Natural killer cell treated with Interleukin-12 subunit alpha and Interleukin-12 subunit beta and Interleukin-15 and Interleukin-18, amount 100 ng/mL, for 72 hours (primary cell): ENCODE measurements at regions not wholly inside any gene's neighbourhood (a gene's known extent, or its start where the extent isn't known, plus 50 kb on each side); places are given as distances from the start of the nearest gene placed in this dataset.
"Not testable (repeated sequence)": the region's sequence is repeated elsewhere in the genome, so short reads cannot be mapped to it uniquely, and the experiment has no call there.

Experiments used
- ATAC-seq, 2 donors: fragments of 150-1000 bp; cut with Tn5 transposase in 1 of 2; sonication (Bioruptor Pico), chemical (Tn5 transposase) in 1 of 2; 2 replicates each; pipeline ENCODE4 v1.10.0; 2021
- DNase-seq: peaks from one replicate; pipeline ENCODE4 v3.0.0; 2022; ENCODE audit warnings: low spot score
- H3K27ac Mint-ChIP-seq, 2 donors: 1 replicate in 1 of 2; 2 replicates in 1 of 2; pipeline ENCODE4 v1.8.0; 2022; ENCODE audit warnings: mixed read lengths in 2 of 2, mild to moderate bottlenecking in 1 of 2, moderate library complexity in 1 of 2
- H3K27me3 Mint-ChIP-seq, 2 donors: 1 replicate in 1 of 2; 2 replicates in 1 of 2; pipeline ENCODE4 v1.8.0; 2022; ENCODE audit warnings: mixed read lengths in 2 of 2
- H3K36me3 Mint-ChIP-seq: one replicate; pipeline ENCODE4 v1.8.0; 2022; ENCODE audit warnings: mixed read lengths
- H3K4me1 Mint-ChIP-seq, 2 donors: 1 replicate in 1 of 2; 2 replicates in 1 of 2; pipeline ENCODE4 v1.8.0; 2022; ENCODE audit warnings: low read depth in 2 of 2, mixed read lengths in 2 of 2, mild to moderate bottlenecking in 1 of 2
- H3K4me3 Mint-ChIP-seq: one replicate; pipeline ENCODE4 v1.8.0; 2022; ENCODE audit warnings: mixed read lengths
- H3K9me3 Mint-ChIP-seq: 2 replicates; pipeline ENCODE4 v1.8.0; 2022; ENCODE audit warnings: mixed read lengths

DNA sequence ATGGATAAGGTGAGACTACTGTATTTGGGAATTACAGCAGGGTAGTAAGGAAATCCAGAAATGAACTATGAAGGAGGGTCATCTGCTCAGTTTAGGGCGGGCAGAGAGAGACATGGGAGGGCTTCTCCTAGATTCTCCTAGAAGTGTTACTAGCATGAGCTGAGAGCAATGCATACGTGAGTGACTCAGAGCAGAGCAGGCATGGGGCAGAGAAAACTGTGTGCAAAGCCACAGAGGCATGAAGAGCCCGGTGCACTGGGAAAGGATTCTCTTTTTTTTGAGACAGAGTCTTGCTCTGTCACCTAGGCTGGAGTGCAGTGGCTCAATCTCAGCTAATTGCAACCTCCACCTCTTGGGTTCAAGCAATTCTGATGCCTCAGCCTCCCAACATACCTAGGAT, 116.2 kb downstream of the SOCS6 start:
- Mint-ChIP-seq H3K4me3 (no peak overlapping the region), H3K27ac (no peak overlapping the region), H3K36me3 (no peaks in the 10 kb centered on the region), H3K9me3 (no peaks in the 10 kb centered on the region), H3K4me1 (no peaks in the 10 kb centered on the region), H3K27me3 (peaks cover 0 to 7% of the 10 kb centered on the region in 2 donors)
- no peak for ATAC-seq
- DNase-seq: no peak

DNA sequence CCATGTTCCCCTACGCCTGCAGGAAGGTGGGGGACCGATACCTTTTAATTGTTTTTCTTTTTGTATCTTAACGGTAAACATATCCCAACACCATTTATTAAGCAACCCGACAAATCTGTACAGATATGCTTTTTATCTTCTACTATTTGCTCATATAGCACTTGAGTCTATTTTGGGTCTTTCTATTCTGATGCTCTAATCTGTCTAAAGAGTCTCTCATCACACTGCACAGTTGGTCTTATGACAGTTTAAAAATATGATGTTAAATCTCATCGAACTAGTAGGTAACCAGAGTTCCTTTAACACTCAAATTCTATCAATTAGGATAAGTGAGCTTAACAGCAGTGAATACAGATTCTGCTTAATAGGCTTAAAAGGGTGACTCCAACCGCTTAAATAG, 111.6 kb downstream of the SOCS6 start:
- peaks cover 0 to 6% of the 10 kb centered on the region in 2 donors for H3K27me3 Mint-ChIP-seq
- DNase-seq (no peak), ATAC-seq (no peak)
- no peaks in the 10 kb centered on the region for H3K4me1 Mint-ChIP-seq
- no peak overlapping the region for H3K27ac Mint-ChIP-seq
- no peaks in the 10 kb centered on the region for H3K9me3 Mint-ChIP-seq
- no peak overlapping the region for H3K4me3 Mint-ChIP-seq
- no peaks in the 10 kb centered on the region for H3K36me3 Mint-ChIP-seq

DNA sequence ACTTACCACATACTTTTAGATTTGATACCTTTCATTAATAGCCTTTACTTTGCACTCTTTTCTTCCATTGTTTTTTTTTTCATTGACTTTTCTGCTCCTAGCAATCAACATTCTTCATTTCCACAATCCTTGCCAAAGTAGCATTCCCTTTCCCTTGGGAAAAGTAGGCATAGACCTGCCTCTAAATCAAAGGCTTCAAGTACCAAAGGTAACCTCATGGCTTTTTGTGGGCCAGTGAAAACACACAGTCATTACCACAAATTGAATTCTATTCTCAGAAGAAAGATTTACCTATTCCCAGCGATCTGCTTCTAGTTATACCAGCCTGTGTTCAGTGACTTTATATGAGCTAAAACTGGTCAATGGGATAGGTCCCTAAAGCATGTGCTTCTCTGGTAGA, 109.2 kb downstream of the SOCS6 start:
- no peak for DNase-seq
- Mint-ChIP-seq H3K4me3 (no peak overlapping the region), H3K4me1 (no peaks in the 10 kb centered on the region), H3K36me3 (no peaks in the 10 kb centered on the region), H3K27ac (no peak overlapping the region), H3K9me3 (no peaks in the 10 kb centered on the region), H3K27me3 (peaks cover 0 to 6% of the 10 kb centered on the region in 2 donors)
- ATAC-seq: no peak

DNA sequence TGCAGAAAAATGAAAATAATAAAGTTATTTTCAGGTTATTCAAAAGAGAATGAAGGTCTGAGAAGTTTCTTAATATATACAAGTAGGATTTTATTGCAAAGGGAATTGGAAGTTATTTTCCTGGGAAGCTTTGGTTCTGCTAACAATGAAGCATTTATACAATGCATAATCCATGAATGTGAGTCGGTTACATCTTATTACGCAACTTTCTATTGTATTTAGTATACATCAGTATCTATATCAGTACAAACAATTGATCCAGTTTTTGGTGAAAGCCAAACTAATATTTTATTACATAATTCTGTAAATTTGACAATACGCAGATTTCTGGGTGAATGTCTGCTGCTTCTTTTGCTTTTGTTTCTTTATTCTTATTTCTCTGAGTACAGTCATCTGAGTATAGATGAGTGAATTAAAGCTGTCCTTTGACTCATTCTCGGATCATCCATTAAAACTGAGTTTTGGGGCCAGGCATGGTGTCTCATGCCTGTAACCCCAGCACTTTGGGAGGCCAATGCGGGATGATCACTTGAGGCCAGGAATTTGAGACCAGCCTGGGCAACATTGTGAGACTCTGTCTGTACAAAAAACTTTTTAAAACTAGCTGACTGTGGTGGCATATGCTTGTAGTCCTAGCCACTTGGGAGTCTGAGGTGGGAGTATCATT, 108.5 kb downstream of the SOCS6 start:
- H3K4me1 Mint-ChIP-seq: no peaks in the 10 kb centered on the region
- H3K36me3 Mint-ChIP-seq: no peaks in the 10 kb centered on the region
- no peak overlapping the region for H3K27ac Mint-ChIP-seq
- H3K9me3 Mint-ChIP-seq: no peaks in the 10 kb centered on the region
- ATAC-seq (no peak), DNase-seq (no peak)
- H3K4me3 Mint-ChIP-seq: no peak overlapping the region
- H3K27me3 Mint-ChIP-seq: peaks cover 6 to 7% of the 10 kb centered on the region in 2 donors

DNA sequence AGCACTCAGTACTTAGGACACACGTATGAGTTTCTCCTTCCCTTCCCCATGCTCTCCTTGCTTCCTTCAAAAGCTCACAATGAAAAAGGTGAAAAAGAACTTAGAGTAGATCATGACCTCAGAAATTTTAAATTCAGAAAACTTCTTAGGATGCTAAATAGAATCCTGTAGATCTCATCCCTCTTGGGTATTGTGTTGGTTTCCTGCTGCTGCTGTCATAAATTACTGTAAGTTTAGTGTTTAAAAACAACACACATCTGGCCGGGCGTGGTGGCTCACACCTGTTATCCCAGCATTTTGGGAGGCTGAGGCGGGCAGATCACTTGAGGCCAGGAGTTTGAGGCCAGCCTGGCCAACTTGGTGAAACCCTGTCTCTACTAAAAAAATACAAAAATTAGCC, 106.9 kb downstream of the SOCS6 start:
- H3K36me3 Mint-ChIP-seq, DNase-seq, H3K27ac Mint-ChIP-seq, ATAC-seq, H3K4me3 Mint-ChIP-seq, H3K4me1 Mint-ChIP-seq, H3K27me3 Mint-ChIP-seq, H3K9me3 Mint-ChIP-seq: not testable (repeated sequence)

DNA sequence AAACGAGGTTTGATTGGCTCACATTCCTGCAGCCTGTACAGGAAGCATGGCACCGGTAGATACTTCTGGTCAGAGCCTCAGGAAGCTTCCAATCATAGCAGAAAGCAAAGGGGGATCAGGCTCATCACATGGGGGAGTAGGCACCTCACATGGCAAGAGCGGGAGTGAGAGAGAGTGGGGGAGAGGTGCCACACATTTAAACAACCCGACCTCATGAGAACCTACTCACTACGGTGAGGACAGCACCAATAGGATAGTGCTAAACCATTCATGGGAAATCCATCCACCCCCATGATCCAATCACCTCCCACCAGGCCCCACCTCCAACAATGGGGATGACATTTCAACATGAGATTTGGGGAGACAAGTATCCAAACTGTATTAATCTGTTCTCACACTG, 105.8 kb downstream of the SOCS6 start:
- no peaks in the 10 kb centered on the region for H3K9me3 Mint-ChIP-seq
- no peaks in the 10 kb centered on the region for H3K4me1 Mint-ChIP-seq
- H3K36me3 Mint-ChIP-seq: no peaks in the 10 kb centered on the region
- H3K4me3 Mint-ChIP-seq: no peak overlapping the region
- no peak for ATAC-seq
- no peak for DNase-seq
- H3K27ac Mint-ChIP-seq: no peak overlapping the region
- peaks cover 5 to 6% of the 10 kb centered on the region in 2 donors for H3K27me3 Mint-ChIP-seq

DNA sequence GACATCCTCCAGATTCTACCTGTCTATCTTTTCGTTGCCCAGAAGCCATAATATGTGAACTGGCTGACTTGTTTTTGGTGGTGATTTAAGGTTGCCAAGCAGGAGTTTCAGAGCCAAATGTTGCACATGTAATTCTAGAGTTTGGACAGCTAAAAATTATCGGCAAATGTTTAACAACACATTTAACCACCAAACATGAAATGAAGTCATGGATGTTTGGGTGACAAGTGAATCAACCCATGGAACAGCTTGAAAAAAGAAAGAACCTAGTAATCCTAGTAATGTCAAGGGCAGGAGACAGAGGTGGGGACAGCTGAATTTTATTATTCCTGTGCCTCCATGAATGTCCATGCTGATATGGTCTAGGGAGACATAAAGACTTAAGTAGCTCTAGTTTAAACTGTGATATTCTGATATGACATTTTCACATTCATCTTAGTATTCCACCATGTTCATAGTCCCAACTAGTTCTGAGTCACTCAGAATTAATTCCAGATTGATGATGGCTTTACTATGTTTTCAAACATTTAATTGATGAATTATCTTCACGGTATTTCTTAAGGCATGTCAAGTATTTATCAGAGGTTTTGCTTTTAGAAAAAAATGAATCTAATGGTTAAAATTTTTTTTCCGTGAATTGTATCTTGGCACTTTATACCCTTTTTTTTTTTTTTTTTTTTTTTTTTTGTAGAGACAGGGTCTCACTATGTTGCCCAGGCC, 101.7 kb downstream of the SOCS6 start:
- peaks cover 3 to 6% of the 10 kb centered on the region in 2 donors for H3K27me3 Mint-ChIP-seq

DNA sequence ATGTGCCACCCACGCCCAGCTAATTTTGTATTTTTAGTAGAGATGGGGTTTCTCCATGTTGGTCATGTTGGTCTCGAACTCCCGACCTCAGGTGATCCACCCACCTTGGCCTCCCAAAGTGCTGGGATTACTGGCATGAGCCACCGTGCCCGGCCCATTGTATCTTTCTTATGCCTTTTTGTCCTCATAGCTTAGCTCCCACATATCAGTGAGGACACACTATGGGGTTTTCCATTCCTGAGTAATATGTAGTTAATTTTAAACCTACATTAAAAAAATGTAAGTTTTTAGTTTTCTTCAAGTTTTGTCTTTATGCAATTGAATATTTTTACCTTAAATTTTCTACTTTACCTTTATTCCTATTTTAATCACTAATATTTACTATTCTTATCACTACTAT, 100.2 kb downstream of the SOCS6 start:
- H3K4me3 Mint-ChIP-seq, H3K4me1 Mint-ChIP-seq, H3K27ac Mint-ChIP-seq, ATAC-seq, H3K36me3 Mint-ChIP-seq, H3K27me3 Mint-ChIP-seq, DNase-seq, H3K9me3 Mint-ChIP-seq: not testable (repeated sequence)

More for the DNA sequence above, 101.7 kb downstream of the SOCS6 start:
- DNase-seq: no peak
- Mint-ChIP-seq H3K36me3 (no peaks in the 10 kb centered on the region), H3K4me1 (no peaks in the 10 kb centered on the region), H3K27ac (no peak overlapping the region), H3K4me3 (no peak overlapping the region), H3K9me3 (no peaks in the 10 kb centered on the region)
- no peak for ATAC-seq

DNA sequence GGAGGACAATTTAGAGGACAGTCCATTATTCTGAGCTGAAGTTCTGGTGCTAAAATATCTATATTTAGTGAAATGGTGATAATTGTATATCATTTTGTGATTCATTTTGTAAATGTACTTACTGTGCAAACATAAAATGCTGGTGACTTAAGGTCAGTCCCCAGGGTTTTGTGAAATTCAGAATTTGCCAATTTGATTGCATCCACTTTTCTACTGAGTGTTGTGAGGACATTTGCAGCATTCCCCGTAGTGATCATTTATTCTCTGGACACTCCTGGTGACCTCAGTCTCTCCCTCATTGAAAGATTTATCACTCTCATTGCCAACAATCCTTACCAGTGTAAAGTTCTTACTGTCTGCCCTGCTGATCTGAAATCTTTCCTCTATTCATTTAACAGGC, 98.2 kb downstream of the SOCS6 start:
- Mint-ChIP-seq H3K27ac (no peak overlapping the region), H3K36me3 (no peaks in the 10 kb centered on the region)
- no peak for ATAC-seq

DNA sequence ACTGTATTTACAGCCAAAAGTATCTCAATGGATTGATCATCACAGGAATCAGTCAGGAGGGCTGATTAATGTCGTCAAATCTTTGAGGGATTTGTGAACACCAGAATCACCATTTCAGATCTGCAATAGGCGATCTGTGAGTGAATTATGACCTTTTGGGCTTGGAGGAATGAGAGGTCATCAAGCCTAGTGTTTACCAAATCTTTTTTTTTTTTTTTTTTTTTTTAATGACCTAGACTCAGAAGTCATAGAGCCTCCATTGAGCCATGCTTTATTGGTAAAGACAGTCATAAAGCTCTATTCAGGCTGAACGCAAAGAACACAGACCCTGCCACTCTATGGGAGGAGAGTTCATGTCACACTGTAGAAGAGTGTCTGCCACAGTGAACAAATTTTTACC, 97.7 kb downstream of the SOCS6 start:
- Mint-ChIP-seq H3K4me1 (peaks cover 0 to 4% of the 10 kb centered on the region in 2 donors), H3K27me3 (peaks cover 0 to 6% of the 10 kb centered on the region in 2 donors), H3K27ac (no peak overlapping the region), H3K36me3 (no peaks in the 10 kb centered on the region), H3K9me3 (peaks cover 2% of the 10 kb centered on the region), H3K4me3 (no peak overlapping the region)
- ATAC-seq: no peak
- DNase-seq: no peak

More for the DNA sequence above, 98.2 kb downstream of the SOCS6 start:
- H3K9me3 Mint-ChIP-seq: no peaks in the 10 kb centered on the region
- DNase-seq: no peak
- peaks cover 0 to 1% of the 10 kb centered on the region in 2 donors for H3K27me3 Mint-ChIP-seq
- no peak overlapping the region for H3K4me3 Mint-ChIP-seq
- peaks cover 0 to under 1% of the 10 kb centered on the region in 2 donors for H3K4me1 Mint-ChIP-seq

DNA sequence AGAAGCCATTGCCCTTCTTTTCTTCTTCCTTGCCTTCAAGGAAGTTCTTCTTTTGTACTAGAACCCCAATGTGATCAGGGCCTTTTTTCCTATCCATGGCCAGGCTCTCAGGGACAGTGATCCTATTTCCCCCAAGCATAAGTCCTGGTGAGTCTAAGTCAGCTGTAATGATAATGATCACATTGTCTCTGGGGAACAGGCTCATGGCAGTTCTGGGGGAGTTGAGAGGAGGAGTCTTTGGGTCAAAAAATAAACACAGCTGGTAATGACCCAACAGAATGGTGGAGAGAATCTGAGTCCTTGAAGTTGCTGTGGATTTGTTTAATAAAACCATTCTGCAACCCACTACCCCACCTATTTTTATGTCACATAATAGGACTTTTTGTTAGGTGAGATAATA, 96.6 kb downstream of the SOCS6 start:
- H3K9me3 Mint-ChIP-seq: peaks cover 3% of the 10 kb centered on the region
- no peak for ATAC-seq

DNA sequence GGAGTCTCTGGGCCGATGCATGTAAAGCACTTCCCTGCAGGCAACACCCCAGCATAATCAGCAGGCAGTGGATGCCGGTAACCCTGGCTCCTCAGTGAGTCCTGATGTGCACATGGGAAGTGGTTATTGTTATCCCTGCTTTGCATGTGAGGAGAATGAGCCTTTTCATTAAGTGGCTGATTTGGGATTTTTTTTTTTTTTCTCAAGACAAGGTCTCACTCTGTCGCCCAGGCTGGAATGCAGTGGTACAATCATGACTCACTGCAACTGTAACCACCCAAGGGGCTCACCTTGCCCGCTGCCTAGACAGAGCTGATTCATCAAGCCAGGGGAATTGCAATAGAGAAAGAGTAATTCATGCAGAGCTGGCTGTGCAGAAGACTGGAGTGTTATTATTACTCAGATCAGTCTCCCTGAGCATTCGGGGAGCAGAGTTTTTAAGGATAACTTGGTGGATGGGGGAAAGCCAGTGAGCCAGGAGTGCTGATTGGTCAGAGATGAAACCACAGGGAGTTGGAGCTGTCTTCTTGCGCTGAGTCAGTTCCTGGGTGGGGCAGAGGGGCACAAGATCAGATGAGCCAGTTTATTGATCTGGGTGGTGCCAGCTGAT, 95.4 kb downstream of the SOCS6 start:
- peaks cover 0 to 7% of the 10 kb centered on the region in 2 donors for H3K27me3 Mint-ChIP-seq
- ATAC-seq: no peak
- H3K27ac Mint-ChIP-seq: no peak overlapping the region
- H3K4me3 Mint-ChIP-seq: no peak overlapping the region
- no peak for DNase-seq
- H3K36me3 Mint-ChIP-seq: no peaks in the 10 kb centered on the region
- H3K4me1 Mint-ChIP-seq: peaks cover 0 to 5% of the 10 kb centered on the region in 2 donors
- peaks cover 3% of the 10 kb centered on the region for H3K9me3 Mint-ChIP-seq

More for the DNA sequence above, 96.6 kb downstream of the SOCS6 start:
- Mint-ChIP-seq H3K4me1 (peaks cover 0 to 5% of the 10 kb centered on the region in 2 donors), H3K27me3 (peaks cover 0 to 7% of the 10 kb centered on the region in 2 donors), H3K27ac (no peak overlapping the region), H3K36me3 (no peaks in the 10 kb centered on the region), H3K4me3 (no peak overlapping the region)
- DNase-seq: no peak

DNA sequence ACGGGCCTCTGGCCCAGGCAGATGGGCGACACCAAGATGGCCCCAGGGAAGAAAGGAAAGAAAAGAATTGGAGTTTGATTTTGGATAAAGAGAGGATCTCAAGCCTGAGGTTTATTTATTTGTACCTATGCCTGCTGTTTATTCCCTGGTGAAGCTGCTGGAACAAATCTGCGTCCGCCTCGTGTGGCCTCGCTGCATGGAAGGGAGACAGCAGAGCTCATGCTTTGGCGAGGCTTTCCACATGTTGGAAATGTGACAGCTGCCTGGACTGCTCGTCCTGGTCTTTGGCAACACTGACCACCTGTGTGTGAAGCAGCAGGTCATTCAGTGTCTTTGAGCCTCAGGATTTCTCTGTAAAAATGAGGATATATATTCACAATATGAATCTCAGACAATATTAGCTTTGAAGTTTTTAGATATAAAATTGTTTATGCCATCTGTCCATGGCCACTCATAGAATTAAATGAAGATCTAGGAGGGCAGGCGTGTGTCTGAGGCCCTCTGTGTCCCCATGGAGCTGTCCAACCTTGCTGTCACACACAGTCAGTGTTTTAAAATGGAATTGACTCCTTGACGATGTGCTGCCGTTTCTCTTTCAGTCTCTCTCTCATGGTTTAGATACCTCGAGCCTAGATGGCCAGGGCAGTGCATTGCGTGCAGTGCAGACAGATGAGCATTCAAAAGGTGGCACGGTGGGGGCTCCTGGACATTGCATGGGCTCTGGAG, 94.3 kb downstream of the SOCS6 start:
- peaks cover 3% of the 10 kb centered on the region for H3K9me3 Mint-ChIP-seq
- H3K27ac Mint-ChIP-seq: no peak overlapping the region
- H3K4me3 Mint-ChIP-seq: no peak overlapping the region
- ATAC-seq (no peak), DNase-seq (no peak)
- peaks cover 0 to 5% of the 10 kb centered on the region in 2 donors for H3K4me1 Mint-ChIP-seq
- peaks cover 0 to 7% of the 10 kb centered on the region in 2 donors for H3K27me3 Mint-ChIP-seq
- no peaks in the 10 kb centered on the region for H3K36me3 Mint-ChIP-seq

DNA sequence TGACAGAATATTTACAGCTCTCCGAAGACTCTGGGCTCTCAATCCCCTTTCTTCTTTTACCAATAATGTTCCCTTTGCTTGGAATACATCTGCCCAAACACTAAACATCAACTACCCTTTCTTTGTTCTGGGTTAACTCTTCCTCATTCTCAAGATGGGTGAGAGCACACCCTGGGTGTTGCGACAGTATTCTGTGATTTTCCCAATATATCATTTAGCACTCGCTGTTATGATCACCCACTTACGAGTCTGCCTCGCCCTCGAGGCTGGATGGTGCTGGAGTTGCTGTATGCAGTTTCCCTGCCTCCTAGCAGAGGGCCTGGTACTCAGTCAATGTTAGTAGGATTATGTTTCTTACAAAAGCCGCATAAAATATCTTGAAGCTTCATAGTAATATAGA, 93.2 kb downstream of the SOCS6 start:
- H3K27ac Mint-ChIP-seq: no peak overlapping the region
- DNase-seq (no peak), ATAC-seq (no peak)
- H3K36me3 Mint-ChIP-seq: no peaks in the 10 kb centered on the region
- H3K4me3 Mint-ChIP-seq: no peak overlapping the region
- H3K9me3 Mint-ChIP-seq: peaks cover 3% of the 10 kb centered on the region
- H3K4me1 Mint-ChIP-seq: peaks cover 0 to 5% of the 10 kb centered on the region in 2 donors
- peaks cover 0 to 7% of the 10 kb centered on the region in 2 donors for H3K27me3 Mint-ChIP-seq
